Uterus (tissue), 2 donors: ENCODE measurements at regions not wholly inside any gene's neighbourhood (a gene's known extent, or its start where the extent isn't known, plus 50 kb on each side); places are given as distances from the start of the nearest gene placed in this dataset.

ENCODE experiments used
- CTCF ChIP-seq, 4 experiments: fragments of 200-600 bp in 2 of 4; fragments of 450-650 bp in 2 of 4; sonication (generic) in 2 of 4; IDR thresholded peaks; one replicate each; pipeline ENCODE4 v1.5.1; 2016 to 2019; ENCODE audit warnings: antibody characterized with exemption in 4 of 4, mild to moderate bottlenecking in 2 of 4, moderate library complexity in 1 of 4
- POLR2A ChIP-seq, 2 donors: fragments of 450-650 bp; IDR thresholded peaks; one replicate each; pipeline ENCODE4 v1.6.1; 2016; ENCODE audit warnings: antibody characterized with exemption in 2 of 2, mild to moderate bottlenecking in 1 of 2, moderate library complexity in 1 of 2

GRCh38 chr12:114483996-114484395 lies 78.1 kb upstream of the TBX5 start:
- TF ChIP-seq CTCF (IDR thresholded peaks at IDR 0.05): no peak
- no peak for TF ChIP-seq POLR2A (IDR thresholded peaks at IDR 0.05)
